NCI-H1105 treated with DMSO at 0.1 percent for 48 hours (cell line): ENCODE measurements at regions not wholly inside any gene's neighbourhood (a gene's known extent, or its start where the extent isn't known, plus 50 kb on each side); places are given as distances from the start of the nearest gene placed in this dataset.
"Not testable (repeated sequence)": the region's sequence is repeated elsewhere in the genome, so short reads cannot be mapped to it uniquely, and the experiment has no call there.

Experiments used
- DNase-seq: peaks from one replicate; lab custom pipeline; 2025; lab: John Stamatoyannopoulos, UW

- no peak for DNase-seq
These were observed 758.7 kb downstream of the CDH18 start for GRCh38 chr5:19229179-19229835.

GRCh38 chr5:19233573-19233972, 754.4 kb downstream of the CDH18 start:
- no peak for DNase-seq

GRCh38 chr5:19235101-19235584, 752.9 kb downstream of the CDH18 start:
- DNase-seq: no peak

- no peak for DNase-seq
These were observed 747.8 kb downstream of the CDH18 start for GRCh38 chr5:19240170-19240569.

GRCh38 chr5:19241690-19242089, 746.3 kb downstream of the CDH18 start:
- DNase-seq: no peak

GRCh38 chr5:19246191-19246590, 741.8 kb downstream of the CDH18 start:
- DNase-seq: not testable (repeated sequence)

- no peak for DNase-seq
These were observed 740.7 kb downstream of the CDH18 start for GRCh38 chr5:19247302-19247701.

GRCh38 chr5:19256036-19256435, 732.0 kb downstream of the CDH18 start:
- DNase-seq: no peak

GRCh38 chr5:19258686-19259085, 729.3 kb downstream of the CDH18 start:
- DNase-seq: no peak

- no peak for DNase-seq
These were observed 726.1 kb downstream of the CDH18 start for GRCh38 chr5:19261879-19262278.

GRCh38 chr5:19264821-19265220, 723.2 kb downstream of the CDH18 start:
- no peak for DNase-seq

- DNase-seq: no peak
These were observed 721.2 kb downstream of the CDH18 start for GRCh38 chr5:19266791-19267190.

GRCh38 chr5:19270153-19270552, 717.8 kb downstream of the CDH18 start:
- DNase-seq: no peak

- no peak for DNase-seq
These were observed 713.4 kb downstream of the CDH18 start for GRCh38 chr5:19274578-19274977.

GRCh38 chr5:19285286-19285685, 702.7 kb downstream of the CDH18 start:
- DNase-seq: no peak

- DNase-seq: not testable (repeated sequence)
These were observed 700.3 kb downstream of the CDH18 start for GRCh38 chr5:19287548-19288277.

- DNase-seq: not testable (repeated sequence)
These were observed 699.7 kb downstream of the CDH18 start for GRCh38 chr5:19288311-19288710.

GRCh38 chr5:19297934-19298333, 690.1 kb downstream of the CDH18 start:
- no peak for DNase-seq

- no peak for DNase-seq
These were observed 686.7 kb downstream of the CDH18 start for GRCh38 chr5:19301271-19301670.

GRCh38 chr5:19314840-19315239, 673.2 kb downstream of the CDH18 start:
- no peak for DNase-seq

- no peak for DNase-seq
These were observed 668.7 kb downstream of the CDH18 start for GRCh38 chr5:19319252-19319651.

GRCh38 chr5:19322716-19323485, 665.1 kb downstream of the CDH18 start:
- DNase-seq: no peak

- no peak for DNase-seq
These were observed 653.7 kb downstream of the CDH18 start for GRCh38 chr5:19334278-19334677.
